Smooth muscle cell (in vitro differentiated cells): ENCODE measurements at regions not wholly inside any gene's neighbourhood (a gene's known extent, or its start where the extent isn't known, plus 50 kb on each side); places are given as distances from the start of the nearest gene placed in this dataset.

Source experiments
- DNase-seq: peaks from one replicate; lab custom pipeline; 2025; ENCODE audit not compliant: unreplicated experiment; lab: John Stamatoyannopoulos, UW
- H2AFZ ChIP-seq: fragments of 200-600 bp; sonication (generic); 2 replicates; pipeline ENCODE4 v1.6.0; 2016; ENCODE audit warnings: antibody characterized with exemption, low read depth, mild to moderate bottlenecking
- H3F3A ChIP-seq: fragments of 200-600 bp; sonication (generic); 2 replicates; pipeline ENCODE4 v1.6.0; 2017; ENCODE audit warnings: antibody characterized with exemption, low read depth
- H3K27ac ChIP-seq: fragments of 200-600 bp; sonication (generic); 2 replicates; pipeline ENCODE4 v1.5.1; 2016; ENCODE audit warnings: low read depth, mild to moderate bottlenecking
- H3K27me3 ChIP-seq: fragments of 200-600 bp; sonication (generic); 2 replicates; pipeline ENCODE4 v1.6.1; 2016; ENCODE audit warnings: low read depth, mild to moderate bottlenecking
- H3K36me3 ChIP-seq: fragments of 200-600 bp; sonication (generic); 2 replicates; pipeline ENCODE4 v1.5.1; 2016; ENCODE audit warnings: low read depth
- H3K4me1 ChIP-seq: fragments of 200-600 bp; sonication (generic); 2 replicates; pipeline ENCODE4 v1.5.1; 2016; ENCODE audit warnings: low read depth
- H3K4me2 ChIP-seq: fragments of 200-600 bp; sonication (generic); 2 replicates; pipeline ENCODE4 v1.6.0; 2016; ENCODE audit warnings: mild to moderate bottlenecking
- H3K4me3 ChIP-seq: fragments of 200-600 bp; sonication (generic); 2 replicates; pipeline ENCODE4 v1.5.1; 2016; ENCODE audit warnings: mild to moderate bottlenecking
- H3K79me2 ChIP-seq: fragments of 200-600 bp; sonication (generic); 2 replicates; pipeline ENCODE4 v1.6.0; 2016; ENCODE audit warnings: low read depth, mild to moderate bottlenecking
- H3K9ac ChIP-seq: fragments of 200-600 bp; sonication (generic); 2 replicates; pipeline ENCODE4 v1.6.0; 2016; ENCODE audit warnings: low read depth
- H3K9me3 ChIP-seq: fragments of 200-600 bp; sonication (generic); replicated peaks from 2 replicates; pipeline ENCODE4 v1.5.1; 2016; ENCODE audit warnings: low read depth
- H4K20me1 ChIP-seq: fragments of 200-600 bp; sonication (generic); 2 replicates; pipeline ENCODE4 v1.6.0; 2016; ENCODE audit warnings: low read depth
- CTCF ChIP-seq: fragments of 200-600 bp; sonication (generic); IDR thresholded peaks from 2 replicates; pipeline ENCODE4 v1.5.1; 2017; ENCODE audit warnings: borderline replicate concordance, mild to moderate bottlenecking, antibody characterized with exemption; ENCODE audit not compliant: insufficient read depth, poor library complexity, severe bottlenecking
- WGBS: methylation state at CpG from one replicate; pipeline ENCODE4 v1.1.7; 2016; ENCODE audit warnings: low lambda C conversion rate; 5-methylcytosine and 5-hydroxymethylcytosine counted together

GRCh38 chr12:89760783-89761182 lies 52.1 kb upstream of the ATP2B1 start:
- H3K9me3 ChIP-seq = no peaks in the 10 kb centered on the region
- no peaks in the 10 kb centered on the region for H3K36me3 ChIP-seq
- no peaks in the 10 kb centered on the region for H4K20me1 ChIP-seq
- H3K9ac ChIP-seq = no peak overlapping the region
- no peak overlapping the region for H2AFZ ChIP-seq
- no peaks in the 10 kb centered on the region for H3K79me2 ChIP-seq
- H3K27me3 ChIP-seq = no peaks in the 10 kb centered on the region
- no peak for TF ChIP-seq CTCF
- H3F3A ChIP-seq = no peaks in the 10 kb centered on the region
- no peak for DNase-seq
- H3K4me2 ChIP-seq = no peak overlapping the region
- 92% methylated on average over 2 of the region's 2 CpGs for WGBS
- no peak overlapping the region for H3K4me3 ChIP-seq
- H3K27ac ChIP-seq = no peak overlapping the region
- H3K4me1 ChIP-seq = no peaks in the 10 kb centered on the region
